ENCODE measurements at regions not wholly inside any gene's neighbourhood (a gene's known extent, or its start where the extent isn't known, plus 50 kb on each side); places are given as distances from the start of the nearest gene placed in this dataset.

DNA sequence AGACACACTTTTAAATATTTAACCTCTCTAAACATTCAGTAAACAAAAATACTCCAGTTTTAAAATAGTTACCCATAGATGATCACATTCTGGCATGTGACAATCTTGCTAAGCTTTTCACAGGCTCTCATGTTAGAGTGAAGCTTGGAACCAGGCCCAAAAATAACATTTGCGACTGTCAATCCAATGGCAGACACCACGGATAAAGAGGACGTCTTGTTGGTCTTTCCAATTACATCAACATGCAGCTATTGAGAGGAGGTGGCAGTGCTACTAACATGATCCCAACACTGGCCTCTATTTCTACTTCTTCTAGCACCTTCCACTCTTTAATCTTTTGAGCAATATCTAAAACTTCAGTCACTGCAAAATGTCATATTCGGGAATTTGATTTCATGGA is 970.8 kb upstream of the TENM3 start:
- TF ChIP-seq POLR2AphosphoS5 (IDR thresholded peaks at IDR 0.05; ENCODE audit: low read depth) (no peak), GABPA (IDR thresholded peaks at IDR 0.05; ENCODE audit: low read depth) (no peak)
- TF ChIP-seq, protein P1, sequence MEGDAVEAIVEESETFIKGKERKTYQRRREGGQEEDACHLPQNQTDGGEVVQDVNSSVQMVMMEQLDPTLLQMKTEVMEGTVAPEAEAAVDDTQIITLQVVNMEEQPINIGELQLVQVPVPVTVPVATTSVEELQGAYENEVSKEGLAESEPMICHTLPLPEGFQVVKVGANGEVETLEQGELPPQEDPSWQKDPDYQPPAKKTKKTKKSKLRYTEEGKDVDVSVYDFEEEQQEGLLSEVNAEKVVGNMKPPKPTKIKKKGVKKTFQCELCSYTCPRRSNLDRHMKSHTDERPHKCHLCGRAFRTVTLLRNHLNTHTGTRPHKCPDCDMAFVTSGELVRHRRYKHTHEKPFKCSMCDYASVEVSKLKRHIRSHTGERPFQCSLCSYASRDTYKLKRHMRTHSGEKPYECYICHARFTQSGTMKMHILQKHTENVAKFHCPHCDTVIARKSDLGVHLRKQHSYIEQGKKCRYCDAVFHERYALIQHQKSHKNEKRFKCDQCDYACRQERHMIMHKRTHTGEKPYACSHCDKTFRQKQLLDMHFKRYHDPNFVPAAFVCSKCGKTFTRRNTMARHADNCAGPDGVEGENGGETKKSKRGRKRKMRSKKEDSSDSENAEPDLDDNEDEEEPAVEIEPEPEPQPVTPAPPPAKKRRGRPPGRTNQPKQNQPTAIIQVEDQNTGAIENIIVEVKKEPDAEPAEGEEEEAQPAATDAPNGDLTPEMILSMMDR (IDR thresholded peaks at IDR 0.05; ENCODE audit: insufficient read depth, low read length): no peak

Data from HL-60 (cell line).